ENCODE measurements at regions not wholly inside any gene's neighbourhood (a gene's known extent, or its start where the extent isn't known, plus 50 kb on each side); places are given as distances from the start of the nearest gene placed in this dataset.

DNA sequence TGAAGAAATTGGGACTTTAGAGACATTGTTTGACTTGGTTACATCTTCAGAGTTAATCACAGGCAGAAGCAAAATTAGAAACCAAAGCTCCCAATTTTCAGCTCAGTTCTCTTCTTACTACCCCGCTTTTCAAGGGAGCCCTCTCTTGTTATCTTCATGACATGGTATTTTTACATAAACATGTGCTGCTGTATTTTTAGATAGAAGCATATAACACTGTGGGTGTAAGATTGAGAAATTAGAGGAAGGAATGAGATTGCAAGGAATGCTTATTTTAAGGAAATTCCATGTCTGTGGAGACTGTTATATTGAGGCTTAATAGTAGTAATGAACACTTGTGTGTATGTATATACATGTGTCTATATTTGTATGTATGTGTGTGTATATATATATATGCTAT, 401.6 kb downstream of the TMEM232 start:
- ChIA-PET CTCF (ENCODE audit: unreplicated experiment) (no interaction called here), POLR2A (no interaction called here)
- H3K4me2 ChIP-seq (ENCODE audit: low read length) = no peak overlapping the region

DNA sequence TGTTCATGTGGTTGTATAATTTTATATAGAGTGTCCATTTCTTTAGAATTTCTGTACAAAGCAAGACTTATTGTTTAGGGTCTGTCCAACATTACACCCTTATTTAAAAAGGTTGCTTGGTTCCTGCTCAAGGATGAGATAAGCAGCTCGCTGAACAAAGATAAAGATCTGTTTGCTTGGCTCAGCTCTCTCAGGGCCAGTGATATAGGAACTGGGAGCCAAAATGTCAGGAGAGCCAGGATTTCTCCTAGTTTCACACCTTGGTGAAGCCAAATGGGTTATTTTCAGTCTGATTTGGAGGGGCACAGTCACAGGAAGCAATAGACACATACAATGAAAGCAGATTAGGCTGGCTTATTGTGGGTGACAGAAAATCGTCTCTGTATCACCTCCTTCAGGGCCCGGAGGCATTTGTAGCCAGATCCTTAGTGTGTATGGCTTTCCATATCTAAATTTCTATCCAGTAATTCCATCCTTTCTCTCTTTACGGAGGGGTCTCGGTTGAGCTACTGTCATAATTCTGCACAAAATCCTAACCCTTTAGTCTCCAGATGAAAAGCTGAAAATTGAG, 396.4 kb downstream of the TMEM232 start:
- no peaks in the 10 kb centered on the region for H3K36me3 ChIP-seq (ENCODE audit: insufficient read depth, low read length)
- H4K20me1 ChIP-seq (ENCODE audit: insufficient read depth, low read length) = no peaks in the 10 kb centered on the region
- H3K4me1 ChIP-seq (ENCODE audit: insufficient read depth, low read length, poor library complexity, severe bottlenecking) = no peaks in the 10 kb centered on the region
- H3K4me2 ChIP-seq (ENCODE audit: low read length) = no peak overlapping the region
- H3K9me2 ChIP-seq (ENCODE audit: insufficient read depth, low read length) = no peaks in the 10 kb centered on the region
- H3K9me3 ChIP-seq (ENCODE audit: low read length) = no peaks in the 10 kb centered on the region
- no peak for TF ChIP-seq EZH2phosphoT487 (IDR thresholded peaks at IDR 0.05; ENCODE audit: borderline replicate concordance, low read depth, low read length)
- TF ChIP-seq, protein P1, sequence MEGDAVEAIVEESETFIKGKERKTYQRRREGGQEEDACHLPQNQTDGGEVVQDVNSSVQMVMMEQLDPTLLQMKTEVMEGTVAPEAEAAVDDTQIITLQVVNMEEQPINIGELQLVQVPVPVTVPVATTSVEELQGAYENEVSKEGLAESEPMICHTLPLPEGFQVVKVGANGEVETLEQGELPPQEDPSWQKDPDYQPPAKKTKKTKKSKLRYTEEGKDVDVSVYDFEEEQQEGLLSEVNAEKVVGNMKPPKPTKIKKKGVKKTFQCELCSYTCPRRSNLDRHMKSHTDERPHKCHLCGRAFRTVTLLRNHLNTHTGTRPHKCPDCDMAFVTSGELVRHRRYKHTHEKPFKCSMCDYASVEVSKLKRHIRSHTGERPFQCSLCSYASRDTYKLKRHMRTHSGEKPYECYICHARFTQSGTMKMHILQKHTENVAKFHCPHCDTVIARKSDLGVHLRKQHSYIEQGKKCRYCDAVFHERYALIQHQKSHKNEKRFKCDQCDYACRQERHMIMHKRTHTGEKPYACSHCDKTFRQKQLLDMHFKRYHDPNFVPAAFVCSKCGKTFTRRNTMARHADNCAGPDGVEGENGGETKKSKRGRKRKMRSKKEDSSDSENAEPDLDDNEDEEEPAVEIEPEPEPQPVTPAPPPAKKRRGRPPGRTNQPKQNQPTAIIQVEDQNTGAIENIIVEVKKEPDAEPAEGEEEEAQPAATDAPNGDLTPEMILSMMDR (conservative IDR thresholded peaks at IDR 0.05; ENCODE audit: low read length) = no peak
- CTCF ChIA-PET (ENCODE audit: unreplicated experiment) = no interaction called here
- POLR2A ChIA-PET = interaction anchor here (1.0 kb wide), 1 partner anchor 11 kb away, joined by 3 read pairs; no protein-coding TSS in a partner anchor
- no peak for DNase-seq (ENCODE audit: low spot score)
- H3K27ac ChIP-seq (ENCODE audit: low read depth, low read length, poor library complexity, severe bottlenecking) = no peak overlapping the region
- no peaks in the 10 kb centered on the region for H3K79me2 ChIP-seq (ENCODE audit: insufficient read depth, low read depth, low read length)
- no TSS peak for BruUV-seq (replicated peaks)
- H2AFZ ChIP-seq (ENCODE audit: low read length) = no peak overlapping the region
- H3K4me3 ChIP-seq (ENCODE audit: low read depth, low read length, poor library complexity, severe bottlenecking) = no peak overlapping the region
- intact Hi-C loops (cut with micrococcal nuclease; ENCODE audit: unreplicated experiment) = no loop called here

More for the DNA sequence above, 401.6 kb downstream of the TMEM232 start:
- Histone ChIP-seq H2AFZ (ENCODE audit: low read length) (no peak overlapping the region), H3K27ac (ENCODE audit: low read depth, low read length, poor library complexity, severe bottlenecking) (no peak overlapping the region), H4K20me1 (ENCODE audit: insufficient read depth, low read length) (no peaks in the 10 kb centered on the region), H3K9me3 (ENCODE audit: low read length) (no peaks in the 10 kb centered on the region), H3K4me3 (ENCODE audit: low read depth, low read length, poor library complexity, severe bottlenecking) (no peak overlapping the region), H3K9me2 (ENCODE audit: insufficient read depth, low read length) (no peaks in the 10 kb centered on the region), H3K79me2 (ENCODE audit: insufficient read depth, low read depth, low read length) (no peaks in the 10 kb centered on the region), H3K36me3 (ENCODE audit: insufficient read depth, low read length) (no peaks in the 10 kb centered on the region), H3K4me1 (ENCODE audit: insufficient read depth, low read length, poor library complexity, severe bottlenecking) (no peaks in the 10 kb centered on the region)
- BruUV-seq (replicated peaks) = no TSS peak
- DNase-seq (ENCODE audit: low spot score) = no peak
- intact Hi-C loops (cut with micrococcal nuclease; ENCODE audit: unreplicated experiment) = no loop called here
- no peak for TF ChIP-seq EZH2phosphoT487 (IDR thresholded peaks at IDR 0.05; ENCODE audit: borderline replicate concordance, low read depth, low read length)
- TF ChIP-seq, protein P1 (conservative IDR thresholded peaks at IDR 0.05; ENCODE audit: low read length) = no peak

DNA sequence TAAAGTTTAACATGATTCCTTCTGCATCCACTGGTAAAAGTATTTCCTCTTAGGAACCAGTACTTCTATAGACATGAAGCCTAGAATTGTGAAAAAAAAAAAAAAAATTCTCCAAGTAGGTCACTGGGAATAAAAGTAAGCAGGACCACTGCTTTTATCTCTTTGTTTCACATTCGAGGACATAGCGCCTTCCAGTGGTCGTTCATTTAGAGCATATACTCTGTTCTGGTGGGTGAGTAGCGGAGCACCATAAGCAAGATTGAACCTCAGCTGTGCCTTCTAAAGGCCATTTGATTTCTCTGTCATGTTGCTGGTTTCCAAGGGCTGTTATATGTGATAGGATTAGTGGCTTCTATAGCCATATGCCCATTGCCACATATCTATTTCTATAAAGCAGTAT, 393.1 kb downstream of the TMEM232 start:
- no peaks in the 10 kb centered on the region for H3K4me1 ChIP-seq (ENCODE audit: insufficient read depth, low read length, poor library complexity, severe bottlenecking)
- no peak overlapping the region for H3K4me3 ChIP-seq (ENCODE audit: low read depth, low read length, poor library complexity, severe bottlenecking)
- no TSS peak for BruUV-seq (replicated peaks)
- no peak for TF ChIP-seq EZH2phosphoT487 (IDR thresholded peaks at IDR 0.05; ENCODE audit: borderline replicate concordance, low read depth, low read length)
- TF ChIP-seq, protein P1 (conservative IDR thresholded peaks at IDR 0.05; ENCODE audit: low read length) = peak; percentile 43
- DNase-seq (ENCODE audit: low spot score) = peak; percentile 15
- POLR2A ChIA-PET = interaction anchor here (1.0 kb wide), 1 partner anchor 66 kb away, joined by 3 read pairs; no protein-coding TSS in a partner anchor
- CTCF ChIA-PET (ENCODE audit: unreplicated experiment) = no interaction called here
- no peak overlapping the region for H3K4me2 ChIP-seq (ENCODE audit: low read length)
- no peaks in the 10 kb centered on the region for H3K9me2 ChIP-seq (ENCODE audit: insufficient read depth, low read length)
- intact Hi-C loops (cut with micrococcal nuclease; ENCODE audit: unreplicated experiment) = no loop called here
- H3K79me2 ChIP-seq (ENCODE audit: insufficient read depth, low read depth, low read length) = no peaks in the 10 kb centered on the region
- H3K36me3 ChIP-seq (ENCODE audit: insufficient read depth, low read length) = no peaks in the 10 kb centered on the region
- no peaks in the 10 kb centered on the region for H3K9me3 ChIP-seq (ENCODE audit: low read length)
- no peaks in the 10 kb centered on the region for H4K20me1 ChIP-seq (ENCODE audit: insufficient read depth, low read length)
- no peak overlapping the region for H2AFZ ChIP-seq (ENCODE audit: low read length)
- H3K27ac ChIP-seq (ENCODE audit: low read depth, low read length, poor library complexity, severe bottlenecking) = no peak overlapping the region
